Transverse colon (tissue), 3 donors: ENCODE measurements at regions not wholly inside any gene's neighbourhood (a gene's known extent, or its start where the extent isn't known, plus 50 kb on each side); places are given as distances from the start of the nearest gene placed in this dataset.
"Not testable (repeated sequence)": the region's sequence is repeated elsewhere in the genome, so short reads cannot be mapped to it uniquely, and the experiment has no call there.

Source experiments
- POLR2A ChIP-seq: fragments of 450-650 bp; IDR thresholded peaks from one replicate; pipeline ENCODE4 v1.6.1; 2016; ENCODE audit warnings: antibody characterized with exemption, mild to moderate bottlenecking, moderate library complexity
- TF ChIP-seq, protein P1 (sequence below), 5 experiments: fragments of 200-600 bp in 3 of 5; fragments of 450-650 bp in 2 of 5; sonication (generic) in 3 of 5; IDR thresholded peaks; 1 replicate in 2 of 5; 2 replicates in 3 of 5; pipeline ENCODE4 v1.5.1; 2016 to 2017; ENCODE audit warnings: antibody characterized with exemption in 5 of 5, inconsistent platforms in 3 of 5, mild to moderate bottlenecking in 2 of 5, moderate library complexity in 1 of 5

DNA sequence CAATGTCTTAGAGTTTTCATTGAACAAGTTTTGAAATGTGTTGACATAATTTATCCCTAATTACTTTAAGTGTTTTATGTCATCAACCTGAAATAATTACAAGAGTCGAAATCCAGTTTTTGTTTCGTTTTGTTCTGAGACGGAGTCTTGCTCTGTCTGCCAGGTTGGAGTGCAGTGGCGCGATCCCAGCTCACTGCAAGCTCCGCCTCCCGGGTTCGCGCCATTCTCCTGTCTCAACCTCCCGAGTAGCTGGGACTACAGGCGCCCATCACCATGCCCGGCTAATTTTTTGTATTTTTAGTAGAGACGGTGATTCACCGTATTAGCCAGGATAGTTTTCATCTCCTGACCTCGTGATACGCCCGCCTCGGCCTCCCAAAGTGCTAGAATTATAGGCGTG is 1131.0 kb upstream of the LRRTM3 start:
- TF ChIP-seq, protein P1, sequence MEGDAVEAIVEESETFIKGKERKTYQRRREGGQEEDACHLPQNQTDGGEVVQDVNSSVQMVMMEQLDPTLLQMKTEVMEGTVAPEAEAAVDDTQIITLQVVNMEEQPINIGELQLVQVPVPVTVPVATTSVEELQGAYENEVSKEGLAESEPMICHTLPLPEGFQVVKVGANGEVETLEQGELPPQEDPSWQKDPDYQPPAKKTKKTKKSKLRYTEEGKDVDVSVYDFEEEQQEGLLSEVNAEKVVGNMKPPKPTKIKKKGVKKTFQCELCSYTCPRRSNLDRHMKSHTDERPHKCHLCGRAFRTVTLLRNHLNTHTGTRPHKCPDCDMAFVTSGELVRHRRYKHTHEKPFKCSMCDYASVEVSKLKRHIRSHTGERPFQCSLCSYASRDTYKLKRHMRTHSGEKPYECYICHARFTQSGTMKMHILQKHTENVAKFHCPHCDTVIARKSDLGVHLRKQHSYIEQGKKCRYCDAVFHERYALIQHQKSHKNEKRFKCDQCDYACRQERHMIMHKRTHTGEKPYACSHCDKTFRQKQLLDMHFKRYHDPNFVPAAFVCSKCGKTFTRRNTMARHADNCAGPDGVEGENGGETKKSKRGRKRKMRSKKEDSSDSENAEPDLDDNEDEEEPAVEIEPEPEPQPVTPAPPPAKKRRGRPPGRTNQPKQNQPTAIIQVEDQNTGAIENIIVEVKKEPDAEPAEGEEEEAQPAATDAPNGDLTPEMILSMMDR (IDR thresholded peaks at IDR 0.05) = not testable (repeated sequence)
- TF ChIP-seq POLR2A = not testable (repeated sequence)
